Fibroblast of lung (primary cell): ENCODE measurements at regions not wholly inside any gene's neighbourhood (a gene's known extent, or its start where the extent isn't known, plus 50 kb on each side); places are given as distances from the start of the nearest gene placed in this dataset.

Source experiments
- CTCF ChIP-seq, 2 donors: IDR thresholded peaks in 1 of 2; conservative IDR thresholded peaks in 1 of 2; 1 replicate in 1 of 2; 2 replicates in 1 of 2; pipeline ENCODE4 v1.5.1; 2011 to 2012; ENCODE audit warnings: low read length in 2 of 2, control low read depth in 1 of 2, inconsistent platforms in 1 of 2, low read depth in 1 of 2, mild to moderate bottlenecking in 1 of 2
- EZH2 ChIP-seq: IDR thresholded peaks from 2 replicates; pipeline ENCODE4 v1.5.1; 2012; ENCODE audit warnings: low read length, control low read depth, mild to moderate bottlenecking; ENCODE audit errors: missing control alignments

- TF ChIP-seq CTCF (conservative IDR thresholded peaks at IDR 0.05 in 1 of 2, IDR thresholded peaks at IDR 0.05 in 1 of 2; ENCODE audit: low read depth in 1 of 2, low read length in 2 of 2) (no peak), EZH2 (no peak)
Measured at GRCh38 chr9:90121762-90122161, 517.0 kb downstream of the GADD45G start.
